AG04449 (cell line): ENCODE measurements at regions not wholly inside any gene's neighbourhood (a gene's known extent, or its start where the extent isn't known, plus 50 kb on each side); places are given as distances from the start of the nearest gene placed in this dataset.

Experiments used
- CTCF ChIA-PET: fragments of 350-600 bp; formaldehyde crosslinking; extraction: SDS; loops from one replicate; lab custom pipeline; 2021; ENCODE audit warnings: antibody characterized with exemption; lab: Yijun Ruan, JAX
- POLR2A ChIA-PET: fragments of 400-600, 350-600 bp; formaldehyde crosslinking; extraction: SDS; loops from one replicate; lab custom pipeline; 2020; ENCODE audit warnings: antibody characterized with exemption, inconsistent platforms; lab: Yijun Ruan, JAX
- DNase-seq: peaks from one replicate; pipeline ENCODE4 v3.0.0-alpha.2; 2010; ENCODE audit warnings: low read depth, low spot score
- H3K4me3 ChIP-seq: 2 replicates; pipeline ENCODE4 v1.5.1; 2011; ENCODE audit warnings: low read depth, mild to moderate bottlenecking, control low read depth, low read length
- TF ChIP-seq, protein P1 (sequence below): IDR thresholded peaks from one replicate; pipeline ENCODE4 v1.5.1; 2011; ENCODE audit warnings: mild to moderate bottlenecking, moderate library complexity, low read length, control low read depth, inconsistent platforms; ENCODE audit not compliant: insufficient read depth; ENCODE audit errors: missing control alignments

DNA sequence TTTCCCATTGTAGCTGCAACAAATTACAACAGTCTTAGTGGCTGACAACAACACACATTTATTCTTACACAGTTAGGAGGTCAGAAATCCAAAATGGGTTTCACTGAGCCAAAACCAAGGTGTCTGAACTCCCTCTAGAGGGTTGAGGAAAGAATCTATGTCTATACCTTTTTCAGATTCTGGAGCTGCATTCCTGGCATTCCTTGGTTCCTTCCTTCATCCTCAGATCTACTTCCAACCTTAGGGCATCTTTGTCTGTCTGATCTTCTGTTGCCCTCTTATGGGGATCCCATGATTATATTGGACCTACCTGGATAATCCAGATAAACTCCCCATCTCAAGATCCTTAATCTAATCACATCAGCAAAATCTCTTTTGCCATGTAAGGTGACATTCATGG, 540.9 kb upstream of the MAP3K7 start:
- ChIA-PET CTCF (no interaction called here), POLR2A (no interaction called here)
- DNase-seq: no peak
- no peak overlapping the region for H3K4me3 ChIP-seq
- TF ChIP-seq, protein P1, sequence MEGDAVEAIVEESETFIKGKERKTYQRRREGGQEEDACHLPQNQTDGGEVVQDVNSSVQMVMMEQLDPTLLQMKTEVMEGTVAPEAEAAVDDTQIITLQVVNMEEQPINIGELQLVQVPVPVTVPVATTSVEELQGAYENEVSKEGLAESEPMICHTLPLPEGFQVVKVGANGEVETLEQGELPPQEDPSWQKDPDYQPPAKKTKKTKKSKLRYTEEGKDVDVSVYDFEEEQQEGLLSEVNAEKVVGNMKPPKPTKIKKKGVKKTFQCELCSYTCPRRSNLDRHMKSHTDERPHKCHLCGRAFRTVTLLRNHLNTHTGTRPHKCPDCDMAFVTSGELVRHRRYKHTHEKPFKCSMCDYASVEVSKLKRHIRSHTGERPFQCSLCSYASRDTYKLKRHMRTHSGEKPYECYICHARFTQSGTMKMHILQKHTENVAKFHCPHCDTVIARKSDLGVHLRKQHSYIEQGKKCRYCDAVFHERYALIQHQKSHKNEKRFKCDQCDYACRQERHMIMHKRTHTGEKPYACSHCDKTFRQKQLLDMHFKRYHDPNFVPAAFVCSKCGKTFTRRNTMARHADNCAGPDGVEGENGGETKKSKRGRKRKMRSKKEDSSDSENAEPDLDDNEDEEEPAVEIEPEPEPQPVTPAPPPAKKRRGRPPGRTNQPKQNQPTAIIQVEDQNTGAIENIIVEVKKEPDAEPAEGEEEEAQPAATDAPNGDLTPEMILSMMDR: no peak

DNA sequence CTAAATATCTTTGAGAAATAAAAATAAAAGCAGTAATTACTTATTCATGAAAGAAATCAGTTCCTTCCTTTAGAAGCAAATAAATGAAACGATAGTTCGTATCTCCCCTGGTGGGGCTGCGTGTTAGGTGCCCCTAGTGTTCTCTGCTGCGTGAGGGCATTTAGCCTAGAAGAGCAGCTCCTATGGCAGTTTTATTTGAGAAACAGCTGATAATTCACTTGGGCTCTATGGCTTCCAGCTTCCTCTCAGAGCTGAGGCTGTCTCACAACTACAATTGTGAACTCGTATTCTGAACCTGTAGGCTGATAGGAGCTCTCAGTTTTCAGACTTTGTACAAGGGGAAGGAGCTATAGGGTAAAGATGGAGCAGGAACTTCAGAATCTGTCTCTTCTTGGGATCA, 540.0 kb upstream of the MAP3K7 start:
- TF ChIP-seq, protein P1: no peak
- ChIA-PET POLR2A (no interaction called here), CTCF (no interaction called here)
- H3K4me3 ChIP-seq: no peak overlapping the region
- no peak for DNase-seq

DNA sequence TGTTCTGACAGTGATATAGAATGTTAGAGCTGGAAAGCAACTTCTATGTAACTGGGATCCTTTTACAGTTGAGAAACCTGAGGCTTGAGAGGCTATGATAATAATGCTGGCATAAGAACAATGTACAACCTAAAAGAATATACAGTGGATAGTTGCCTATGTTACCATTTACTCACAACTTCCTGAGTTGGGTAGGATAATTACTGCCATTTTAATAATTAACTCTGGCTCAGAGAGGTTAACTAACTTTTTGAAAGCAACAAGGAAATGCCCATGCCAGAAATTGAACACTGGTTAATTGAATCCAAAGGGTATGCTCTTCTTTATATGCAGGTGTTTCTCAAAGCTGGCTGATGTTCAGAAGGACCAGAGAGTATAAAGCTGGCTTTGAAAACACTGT, 530.7 kb upstream of the MAP3K7 start:
- CTCF ChIA-PET: no interaction called here
- TF ChIP-seq, protein P1: no peak
- H3K4me3 ChIP-seq: no peak overlapping the region
- no peak for DNase-seq
- POLR2A ChIA-PET: no interaction called here

DNA sequence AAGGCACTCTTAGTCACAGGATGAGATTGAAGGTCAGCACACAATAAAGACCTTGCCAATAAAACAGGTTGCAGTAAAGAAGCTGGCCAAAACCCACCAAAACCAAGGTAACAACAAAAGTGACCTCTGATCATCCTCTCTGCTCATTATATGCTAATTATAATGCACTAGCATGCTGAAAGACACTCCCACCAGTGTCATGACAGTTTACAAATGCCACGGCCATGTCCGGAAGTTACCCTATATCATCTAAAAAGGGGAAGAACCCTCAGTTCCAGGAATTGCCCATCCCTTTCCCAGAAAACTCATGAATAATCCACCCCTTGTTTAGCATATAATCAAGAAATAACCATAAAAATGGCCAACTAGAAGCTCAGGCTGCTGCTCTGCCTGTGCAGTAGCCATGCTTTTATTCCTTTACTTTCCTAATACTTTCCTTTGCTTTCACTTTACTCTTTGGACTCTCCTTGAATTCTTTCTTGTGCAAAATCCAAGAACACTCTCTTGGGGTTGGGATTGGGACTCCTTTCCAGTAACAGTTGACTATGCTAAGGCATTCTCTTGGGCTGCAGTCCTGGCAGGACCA, 527.3 kb upstream of the MAP3K7 start:
- no peak overlapping the region for H3K4me3 ChIP-seq
- CTCF ChIA-PET: no interaction called here
- TF ChIP-seq, protein P1: no peak
- no peak for DNase-seq
- POLR2A ChIA-PET: no interaction called here

GRCh38 chr6:91106083-91106482, 519.2 kb upstream of the MAP3K7 start:
- ChIA-PET CTCF (no interaction called here), POLR2A (no interaction called here)
- TF ChIP-seq, protein P1: no peak
- H3K4me3 ChIP-seq: no peak overlapping the region
- no peak for DNase-seq

DNA sequence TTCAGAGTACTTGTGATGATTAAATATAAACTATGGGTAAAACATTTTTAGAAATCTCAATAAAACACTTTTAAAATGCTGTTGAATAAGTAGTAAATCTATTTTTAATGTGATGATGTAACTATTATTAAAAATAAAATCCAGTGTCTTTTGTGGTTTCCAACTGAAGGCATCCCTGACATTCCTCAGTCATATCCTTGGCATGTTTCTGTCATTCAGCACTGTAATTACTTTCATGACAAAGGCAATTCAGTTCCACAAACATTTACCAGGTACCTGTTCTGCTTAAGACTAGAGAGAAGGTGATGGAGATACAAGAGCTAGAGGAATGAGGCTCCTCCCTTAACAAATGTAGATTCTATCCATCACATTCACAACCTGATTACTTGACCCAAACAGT, 518.7 kb upstream of the MAP3K7 start:
- CTCF ChIA-PET: no interaction called here
- no peak overlapping the region for H3K4me3 ChIP-seq
- DNase-seq: no peak
- POLR2A ChIA-PET: no interaction called here
- TF ChIP-seq, protein P1: no peak
